Parathyroid adenoma (tissue), 2 donors: ENCODE measurements at regions not wholly inside any gene's neighbourhood (a gene's known extent, or its start where the extent isn't known, plus 50 kb on each side); places are given as distances from the start of the nearest gene placed in this dataset.

ENCODE experiments used
- H2AFZ ChIP-seq: fragments of 300-600 bp; sonication (generic); one replicate; pipeline ENCODE4 v1.7.0; 2017; ENCODE audit warnings: antibody characterized with exemption, mild to moderate bottlenecking
- H3K27ac ChIP-seq: fragments of 300-600 bp; sonication (generic); one replicate; pipeline ENCODE4 v1.7.0; 2017
- H3K27me3 ChIP-seq: fragments of 300-600 bp; sonication (generic); one replicate; pipeline ENCODE4 v1.7.0; 2017; ENCODE audit warnings: low read length; ENCODE audit not compliant: control insufficient read depth, insufficient read depth
- H3K36me3 ChIP-seq: fragments of 300-600 bp; sonication (generic); one replicate; pipeline ENCODE4 v1.7.0; 2017; ENCODE audit warnings: low read length; ENCODE audit not compliant: control insufficient read depth, insufficient read depth
- H3K4me1 ChIP-seq: fragments of 300-600 bp; sonication (generic); one replicate; pipeline ENCODE4 v1.7.0; 2017; ENCODE audit warnings: control low read depth
- H3K4me2 ChIP-seq: fragments of 300-600 bp; sonication (generic); one replicate; pipeline ENCODE4 v1.7.0; 2017; ENCODE audit warnings: low read length
- H3K4me3 ChIP-seq: fragments of 300-600 bp; sonication (generic); one replicate; pipeline ENCODE4 v1.7.0; 2017; ENCODE audit warnings: low read depth, low read length
- H3K79me2 ChIP-seq: fragments of 300-600 bp; sonication (generic); one replicate; pipeline ENCODE4 v1.7.0; 2017; ENCODE audit warnings: control low read depth
- H3K9ac ChIP-seq: fragments of 300-600 bp; sonication (generic); one replicate; pipeline ENCODE4 v1.7.0; 2017; ENCODE audit warnings: mild to moderate bottlenecking
- H3K9me3 ChIP-seq: fragments of 300-600 bp; sonication (generic); one replicate; pipeline ENCODE4 v1.7.0; 2017; ENCODE audit warnings: low read length; ENCODE audit not compliant: control insufficient read depth
- CTCF ChIP-seq: fragments of 300-600 bp; sonication (generic); IDR thresholded peaks from one replicate; pipeline ENCODE4 v1.7.0; 2017; ENCODE audit warnings: antibody characterized with exemption, mild to moderate bottlenecking
- donor health status: primary hyperparathyroidism.

GRCh38 chr1:81407000-81407821 is 393.5 kb upstream of the ADGRL2 start:
- H3K36me3 ChIP-seq: no peaks in the 10 kb centered on the region
- H3K4me1 ChIP-seq: no peaks in the 10 kb centered on the region
- H3K4me2 ChIP-seq: no peak overlapping the region
- no peaks in the 10 kb centered on the region for H3K27me3 ChIP-seq
- H3K27ac ChIP-seq: no peak overlapping the region
- no peak overlapping the region for H3K4me3 ChIP-seq
- H3K9me3 ChIP-seq: no peaks in the 10 kb centered on the region
- no peaks in the 10 kb centered on the region for H3K79me2 ChIP-seq
- H3K9ac ChIP-seq: no peak overlapping the region
- no peak for TF ChIP-seq CTCF
- H2AFZ ChIP-seq: no peak overlapping the region

- no peak for TF ChIP-seq CTCF
- no peak overlapping the region for H3K4me2 ChIP-seq
- H3K79me2 ChIP-seq: no peaks in the 10 kb centered on the region
- no peaks in the 10 kb centered on the region for H3K9me3 ChIP-seq
- H3K27me3 ChIP-seq: no peaks in the 10 kb centered on the region
- no peaks in the 10 kb centered on the region for H3K36me3 ChIP-seq
- no peak overlapping the region for H3K27ac ChIP-seq
- no peak overlapping the region for H3K9ac ChIP-seq
- H3K4me1 ChIP-seq: no peaks in the 10 kb centered on the region
- no peak overlapping the region for H2AFZ ChIP-seq
- no peak overlapping the region for H3K4me3 ChIP-seq
These were observed 394.3 kb upstream of the ADGRL2 start for GRCh38 chr1:81406292-81406999.

- no peak for TF ChIP-seq CTCF
- Histone ChIP-seq H3K27me3 (no peaks in the 10 kb centered on the region), H3K36me3 (no peaks in the 10 kb centered on the region)
These were observed 402.7 kb upstream of the ADGRL2 start for GRCh38 chr1:81398041-81398440.

GRCh38 chr1:81392526-81393226 is 408.1 kb upstream of the ADGRL2 start:
- Histone ChIP-seq H3K4me3 (no peak overlapping the region), H3K9ac (no peak overlapping the region), H3K9me3 (no peaks in the 10 kb centered on the region), H3K79me2 (no peaks in the 10 kb centered on the region), H3K36me3 (no peaks in the 10 kb centered on the region), H2AFZ (no peak overlapping the region), H3K4me2 (no peak overlapping the region), H3K4me1 (no peaks in the 10 kb centered on the region), H3K27ac (no peak overlapping the region), H3K27me3 (no peaks in the 10 kb centered on the region)
- no peak for TF ChIP-seq CTCF

More at GRCh38 chr1:81398041-81398440, 402.7 kb upstream of the ADGRL2 start:
- Histone ChIP-seq H2AFZ (no peak overlapping the region), H3K4me1 (no peaks in the 10 kb centered on the region), H3K27ac (no peak overlapping the region), H3K79me2 (no peaks in the 10 kb centered on the region), H3K9ac (no peak overlapping the region), H3K9me3 (no peaks in the 10 kb centered on the region), H3K4me2 (no peak overlapping the region), H3K4me3 (no peak overlapping the region)
